Skin of body (tissue), 1 donor: ENCODE measurements at regions not wholly inside any gene's neighbourhood (a gene's known extent, or its start where the extent isn't known, plus 50 kb on each side); places are given as distances from the start of the nearest gene placed in this dataset.
"Not testable (repeated sequence)": the region's sequence is repeated elsewhere in the genome, so short reads cannot be mapped to it uniquely, and the experiment has no call there.

ENCODE experiments used
- DNase-seq: peaks from one replicate; lab custom pipeline; 2025; lab: John Stamatoyannopoulos, UW

DNA sequence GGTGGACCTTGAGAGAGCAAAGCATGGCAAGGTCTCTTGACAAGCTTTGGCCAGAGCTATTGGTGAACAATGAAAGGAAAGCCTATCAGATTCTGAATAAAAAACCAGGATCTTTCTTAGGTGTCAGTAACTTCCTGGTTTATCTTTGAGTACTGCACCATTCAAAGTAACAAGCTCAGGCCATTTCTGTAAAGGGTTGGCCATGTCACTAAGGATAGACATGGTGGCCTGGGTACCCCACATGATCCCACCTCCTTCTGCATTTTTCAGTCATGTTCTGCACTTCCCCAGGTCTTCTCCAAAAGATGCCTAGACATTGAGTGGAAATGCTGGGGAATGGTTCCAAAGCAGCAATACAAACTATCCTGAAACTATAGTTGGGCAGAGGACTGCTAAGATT lies 242.0 kb downstream of the ARHGAP12 start:
- no peak for DNase-seq

DNA sequence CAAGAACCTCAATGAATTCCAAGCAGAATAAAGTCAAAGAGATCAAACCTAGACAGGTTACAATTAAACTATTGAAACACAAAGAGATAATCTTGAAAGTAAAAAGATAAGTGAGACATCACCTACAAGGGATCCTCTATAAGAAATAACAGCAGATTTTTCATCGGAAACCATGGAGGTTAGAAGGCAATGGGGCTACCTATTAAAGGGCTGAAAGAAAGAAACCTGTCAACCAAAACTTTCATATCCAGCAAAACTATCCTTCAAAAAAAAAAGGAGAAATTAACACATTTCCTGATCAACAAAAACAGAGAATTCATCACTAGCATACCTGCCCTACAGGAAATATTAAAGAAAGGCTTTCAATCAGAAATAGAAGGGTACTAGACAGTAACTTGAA lies 244.9 kb downstream of the ARHGAP12 start:
- DNase-seq = no peak

DNA sequence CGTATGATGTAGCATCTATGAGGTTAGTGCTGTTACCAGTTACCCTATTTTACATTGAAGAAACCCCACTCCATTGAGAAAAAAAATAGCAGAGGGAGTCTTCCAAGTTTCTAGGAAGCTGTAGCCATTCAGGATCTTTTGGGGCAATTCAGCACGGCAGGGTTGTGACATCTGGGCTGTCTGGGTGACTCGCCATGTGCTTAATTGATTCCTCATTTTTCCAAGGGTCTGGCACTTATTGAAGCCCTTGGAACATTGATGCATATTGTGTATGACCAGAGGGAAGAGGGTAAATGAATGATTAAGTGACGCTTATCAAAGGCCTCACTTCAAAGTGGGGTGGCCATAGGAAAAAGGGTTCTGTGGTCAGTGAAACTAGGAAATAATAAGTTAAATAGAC lies 248.7 kb downstream of the ARHGAP12 start:
- no peak for DNase-seq

DNA sequence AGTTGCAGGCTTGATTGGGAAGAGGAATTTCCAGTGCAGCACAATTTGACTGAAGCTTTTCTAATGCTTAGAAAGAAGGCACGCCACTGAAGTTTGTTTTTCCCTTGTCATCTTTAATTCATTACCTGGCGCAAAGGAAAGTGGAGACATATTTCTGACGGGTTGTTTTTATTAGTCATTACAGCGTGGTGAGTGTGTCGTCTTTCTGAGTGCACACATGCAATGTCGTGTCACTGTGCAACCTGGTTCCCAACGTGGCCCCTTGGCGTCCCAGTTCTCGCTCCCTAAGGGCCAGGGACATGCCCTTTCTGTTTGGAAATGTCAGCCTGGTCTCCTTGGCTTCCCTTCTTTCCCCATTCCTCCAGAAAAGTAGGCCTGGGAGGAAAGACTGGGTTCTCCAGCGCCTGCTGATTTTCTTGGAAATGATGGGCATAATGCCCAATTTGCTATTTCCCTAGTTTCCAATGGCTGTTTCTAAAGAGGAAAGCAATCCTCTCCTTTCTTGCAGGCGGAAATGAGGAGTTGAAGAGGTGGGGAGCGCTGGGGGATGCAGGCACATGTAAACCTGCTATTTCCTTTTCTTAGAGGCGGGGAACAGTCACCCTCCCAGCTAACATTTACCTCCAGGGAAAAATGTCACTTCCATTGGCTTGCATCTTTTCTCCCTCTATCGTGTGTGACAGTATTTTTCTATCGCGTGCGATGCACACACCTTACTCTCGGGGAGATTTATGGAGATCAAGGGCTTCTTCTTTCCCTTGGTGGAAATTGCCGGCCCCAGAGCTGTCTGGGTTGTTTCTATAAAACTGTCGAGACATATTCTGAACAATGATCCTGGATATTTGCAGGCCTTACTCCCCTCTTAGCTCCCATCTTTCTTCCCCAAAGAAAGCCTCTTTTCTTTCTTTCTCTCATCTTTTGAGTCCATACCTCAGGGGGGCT lies 249.8 kb downstream of the ARHGAP12 start:
- no peak for DNase-seq

DNA sequence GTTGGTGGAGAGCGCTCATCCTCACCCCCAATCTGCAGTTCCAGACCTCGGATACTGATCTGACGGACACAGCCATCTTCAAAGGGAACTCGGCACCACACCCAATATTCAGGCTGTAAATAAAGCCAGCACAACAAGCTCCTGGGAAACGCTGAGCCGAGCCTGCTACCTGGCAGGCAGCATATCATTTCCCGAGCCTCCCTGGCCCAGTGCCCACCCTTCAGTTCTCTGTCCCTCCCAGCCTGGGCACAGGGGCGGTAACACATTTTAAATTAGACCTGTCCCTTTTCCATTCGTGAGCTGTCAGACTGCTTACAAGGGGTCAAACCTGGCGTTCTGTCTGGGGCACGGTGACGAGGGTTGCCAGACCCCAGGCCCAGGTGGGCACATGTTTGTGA lies 250.5 kb downstream of the ARHGAP12 start:
- DNase-seq = no peak

DNA sequence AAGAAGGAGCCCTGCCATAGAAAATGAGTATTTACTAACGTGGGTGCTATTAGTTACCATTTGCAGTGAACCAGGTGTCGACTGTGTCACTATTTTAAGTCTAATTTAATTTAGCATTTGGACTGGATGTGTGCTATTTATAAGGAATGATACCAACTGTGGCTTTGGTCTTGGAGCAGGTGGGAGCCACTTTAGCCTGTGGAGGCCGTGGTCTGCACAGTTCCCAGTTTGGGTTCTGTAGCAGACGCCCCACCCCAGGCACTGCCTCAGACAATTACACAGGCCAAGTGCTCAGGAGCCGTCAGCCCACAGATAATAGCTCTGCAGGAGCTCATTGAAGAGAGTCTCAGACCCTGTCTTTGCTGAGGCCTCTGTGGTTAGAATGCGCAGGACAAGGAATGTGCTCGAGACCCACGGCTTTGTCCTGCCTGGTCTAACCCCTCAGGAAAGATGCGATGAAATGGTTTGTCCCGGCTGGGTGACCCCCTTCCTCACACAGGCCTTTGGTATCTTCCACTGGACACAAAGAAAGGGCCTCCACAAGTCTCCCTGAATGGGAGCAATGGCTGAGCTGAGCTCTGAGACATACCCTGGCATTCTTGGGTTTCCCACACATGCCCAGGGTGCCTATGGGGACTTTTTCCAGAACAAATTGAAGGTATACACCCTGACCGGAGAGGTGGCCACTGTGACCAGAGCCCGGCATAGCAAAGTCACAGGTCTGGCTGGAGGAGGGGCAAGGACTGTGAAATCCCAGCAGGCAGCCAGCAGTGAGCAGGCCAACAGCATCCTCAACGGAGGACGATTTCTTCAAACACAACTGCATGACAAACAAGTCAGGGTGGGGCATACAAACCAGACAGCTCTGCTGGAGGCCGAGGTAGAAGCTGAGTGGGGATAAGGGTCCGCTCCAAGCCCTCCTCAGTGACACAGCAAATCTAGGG lies 251.2 kb downstream of the ARHGAP12 start:
- DNase-seq = no peak

DNA sequence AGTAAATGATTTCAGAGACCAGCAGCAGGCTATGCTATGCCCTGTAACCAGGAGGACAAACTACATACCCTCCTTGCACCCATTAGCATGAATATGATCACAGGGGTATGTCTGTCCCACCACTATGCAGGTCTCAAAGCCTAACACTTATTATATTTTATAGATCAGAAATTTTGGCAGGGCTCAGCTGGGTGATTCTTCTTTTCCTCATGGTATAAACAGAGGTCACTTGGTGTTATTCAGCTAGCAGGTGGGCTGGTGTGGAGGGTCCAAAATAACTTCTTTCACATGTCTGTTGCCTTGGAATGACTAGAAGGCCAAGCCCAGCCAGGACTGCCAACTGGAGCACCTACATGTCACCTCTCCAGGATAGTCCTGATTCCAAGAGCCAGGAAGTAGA lies 252.9 kb downstream of the ARHGAP12 start:
- no peak for DNase-seq

DNA sequence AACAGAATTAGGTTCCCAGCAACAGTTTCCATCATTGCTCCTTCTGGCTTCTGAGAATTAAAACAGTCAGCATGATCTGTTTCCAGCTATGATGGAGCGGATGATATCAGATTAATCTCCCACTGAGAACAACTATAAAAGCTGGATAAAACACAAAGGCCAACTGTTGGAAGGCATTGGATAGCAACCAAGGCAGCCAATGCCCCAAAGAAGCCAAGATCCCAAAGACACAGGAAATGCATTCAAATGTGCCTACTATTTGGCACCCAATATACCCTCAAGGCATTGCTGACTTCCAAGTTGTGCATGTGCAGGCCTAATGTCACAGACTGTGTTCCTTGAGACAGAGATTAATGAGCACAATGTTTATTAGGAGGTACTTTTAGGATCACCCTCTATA lies 259.3 kb downstream of the ARHGAP12 start:
- DNase-seq = peak; percentile 86

DNA sequence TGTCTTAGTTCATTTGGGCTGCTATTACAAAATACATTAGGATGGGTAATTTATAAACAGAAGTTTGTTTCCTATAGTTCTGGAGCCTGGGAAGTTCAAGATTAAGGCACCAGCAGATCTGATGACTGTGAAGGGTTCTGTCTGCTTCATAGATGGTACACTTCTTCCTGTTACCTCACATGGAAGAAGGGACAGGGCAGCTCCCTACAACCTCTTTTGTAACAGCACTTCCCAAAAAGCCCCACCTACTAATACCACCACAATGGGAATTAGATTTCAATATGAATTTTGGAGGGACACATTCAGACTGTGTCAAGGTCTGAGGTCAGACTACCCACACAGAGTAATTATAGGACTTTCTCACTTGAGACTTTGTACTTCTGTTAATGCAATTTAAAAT lies 260.3 kb downstream of the ARHGAP12 start:
- DNase-seq = no peak

DNA sequence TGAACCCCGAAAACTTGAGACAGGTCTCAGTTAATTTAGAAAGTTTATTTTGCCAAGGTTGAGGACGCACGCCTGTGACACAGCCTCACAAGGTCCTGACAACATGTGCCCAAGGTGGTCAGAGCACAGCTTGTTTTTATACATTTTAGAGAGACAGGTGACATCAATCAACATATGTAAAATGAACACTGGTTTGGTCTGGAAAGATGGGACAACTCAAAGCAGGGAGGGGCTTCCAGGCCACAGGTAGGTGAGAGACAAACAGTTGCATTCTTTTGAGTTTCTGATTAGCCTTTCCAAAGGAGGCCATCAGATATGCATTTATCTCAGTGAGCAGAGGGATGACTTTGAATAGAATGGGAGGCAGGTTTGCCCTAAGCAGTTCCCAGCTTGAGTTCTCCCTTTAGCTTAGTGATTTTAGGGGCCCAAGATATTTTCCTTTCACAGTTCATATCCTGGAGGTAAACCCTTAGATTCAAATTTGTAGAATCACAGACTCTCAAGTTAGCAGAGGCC lies 262.8 kb downstream of the ARHGAP12 start:
- DNase-seq = not testable (repeated sequence)

DNA sequence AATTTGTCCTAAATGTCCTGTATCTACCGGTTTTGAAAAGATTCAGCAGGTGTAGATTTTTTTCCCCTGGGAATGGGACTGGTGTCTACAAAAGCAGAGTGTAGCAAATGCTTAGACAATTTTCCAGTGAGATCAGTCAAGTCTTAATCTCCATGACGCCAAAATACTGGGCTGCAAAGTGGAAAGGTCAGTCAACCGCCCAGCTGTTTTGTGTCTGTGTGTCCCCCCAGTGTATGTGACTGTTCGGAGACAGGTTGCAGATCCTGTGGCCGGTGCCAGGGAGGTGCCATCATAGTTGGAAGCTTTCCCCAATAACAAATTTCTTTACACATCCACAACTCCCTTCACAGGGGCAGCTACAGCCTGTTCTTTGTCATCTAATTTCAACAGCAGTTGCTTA lies 263.8 kb downstream of the ARHGAP12 start:
- peak; percentile 14 for DNase-seq

DNA sequence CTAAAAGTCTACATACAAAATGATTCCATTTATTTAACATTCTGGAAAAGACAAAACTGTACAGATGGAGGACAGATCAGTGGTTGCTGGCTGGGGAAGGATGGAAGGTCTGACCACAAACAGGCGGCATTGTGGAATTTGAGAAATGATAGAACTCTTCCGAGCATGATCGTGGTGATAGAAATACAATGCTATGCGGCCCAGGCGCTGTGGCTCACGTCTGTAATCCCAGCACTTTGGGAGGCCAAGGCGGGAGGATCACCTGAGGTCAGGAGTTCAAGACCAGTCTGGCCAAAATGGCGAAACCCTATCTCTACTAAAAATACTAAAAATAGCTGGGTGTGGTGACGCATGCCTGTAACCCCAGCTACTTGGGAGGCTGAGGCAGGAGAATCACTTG lies 264.6 kb downstream of the ARHGAP12 start:
- DNase-seq = not testable (repeated sequence)

DNA sequence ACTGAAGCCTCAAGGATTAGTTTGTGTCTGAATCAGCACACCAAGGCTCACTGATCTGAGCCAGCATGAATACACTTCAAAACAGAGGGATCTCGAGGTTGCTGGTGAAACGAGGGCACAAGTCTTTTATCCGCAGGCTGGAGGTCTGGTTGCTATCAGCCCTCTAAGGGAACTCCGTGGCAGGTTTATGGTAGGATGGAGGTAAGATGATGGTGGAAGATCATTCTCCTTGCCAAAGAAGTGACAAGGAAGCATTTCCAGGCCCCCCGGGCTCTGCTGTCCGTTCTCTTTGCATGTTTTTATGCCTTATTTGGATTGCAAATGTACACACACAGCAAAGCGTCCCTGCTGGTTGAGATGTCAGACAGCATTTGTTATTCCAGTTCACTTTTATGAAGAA lies 268.3 kb downstream of the ARHGAP12 start:
- DNase-seq = no peak

DNA sequence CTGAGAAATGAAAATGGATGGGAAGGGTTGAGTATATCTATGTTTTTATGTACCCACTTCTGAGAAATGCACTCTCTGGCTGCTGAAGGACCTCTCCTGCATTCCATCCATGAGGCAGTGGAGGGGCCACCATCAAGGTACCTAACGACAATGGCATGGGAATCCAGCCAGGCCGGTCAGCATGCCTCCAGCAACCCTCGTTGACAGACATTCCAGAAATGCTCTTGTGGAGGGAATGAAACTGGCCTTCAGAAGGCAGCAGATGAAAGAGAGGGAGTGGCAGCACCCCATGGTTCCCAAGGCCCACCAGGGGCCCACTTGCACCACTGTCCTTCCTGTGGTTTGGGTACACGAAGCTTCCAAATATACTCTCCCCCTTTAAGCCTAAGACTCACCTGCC lies 269.0 kb downstream of the ARHGAP12 start:
- no peak for DNase-seq

DNA sequence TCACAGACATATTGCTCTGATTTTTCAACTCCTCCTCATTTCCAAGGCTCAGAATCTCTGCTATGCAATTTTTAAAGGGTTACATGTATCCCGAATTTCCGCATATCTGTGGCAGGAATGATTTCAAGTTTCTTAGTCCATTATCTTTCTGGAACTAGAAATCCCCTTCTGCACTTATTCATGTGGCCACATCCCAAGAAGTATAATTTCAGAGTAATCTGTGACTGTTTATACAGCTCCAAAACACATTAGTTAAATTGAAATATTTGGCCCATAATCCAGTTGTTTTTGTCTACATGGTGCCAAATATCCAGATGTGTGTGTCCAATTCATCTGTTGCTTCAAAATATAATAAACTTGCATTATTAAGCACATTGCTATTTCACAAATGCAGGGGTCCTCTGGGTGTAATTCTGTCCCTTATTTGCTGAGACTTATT lies 271.2 kb downstream of the ARHGAP12 start:
- DNase-seq = peak; percentile 98

DNA sequence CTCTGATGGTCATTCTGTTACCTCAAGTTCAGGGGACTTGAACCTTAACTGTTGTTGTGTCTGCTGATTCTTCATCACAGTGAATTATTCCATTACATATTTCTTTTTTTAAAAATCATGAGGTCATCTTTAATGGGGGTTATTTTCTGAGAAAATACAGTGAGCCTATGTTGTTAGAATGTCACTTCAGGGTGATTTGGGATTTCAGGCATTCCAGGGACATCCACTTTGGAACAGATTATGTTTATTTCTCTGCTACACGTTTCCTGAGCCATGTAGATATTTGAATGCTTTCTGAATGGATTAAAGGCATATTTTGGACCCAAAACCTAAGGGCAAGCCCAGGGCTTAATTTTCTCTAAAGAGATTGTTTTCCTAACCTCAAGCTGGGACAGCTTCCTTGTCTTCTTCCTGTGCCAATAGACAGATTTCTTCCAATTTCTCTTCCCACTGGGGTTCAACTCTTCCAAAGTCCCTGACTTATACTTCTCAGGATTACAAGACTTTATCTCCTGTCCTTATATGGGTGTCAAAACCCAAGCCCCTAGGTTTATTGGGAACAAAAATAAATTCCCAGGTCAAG lies 271.7 kb downstream of the ARHGAP12 start:
- DNase-seq = peak; percentile 84

DNA sequence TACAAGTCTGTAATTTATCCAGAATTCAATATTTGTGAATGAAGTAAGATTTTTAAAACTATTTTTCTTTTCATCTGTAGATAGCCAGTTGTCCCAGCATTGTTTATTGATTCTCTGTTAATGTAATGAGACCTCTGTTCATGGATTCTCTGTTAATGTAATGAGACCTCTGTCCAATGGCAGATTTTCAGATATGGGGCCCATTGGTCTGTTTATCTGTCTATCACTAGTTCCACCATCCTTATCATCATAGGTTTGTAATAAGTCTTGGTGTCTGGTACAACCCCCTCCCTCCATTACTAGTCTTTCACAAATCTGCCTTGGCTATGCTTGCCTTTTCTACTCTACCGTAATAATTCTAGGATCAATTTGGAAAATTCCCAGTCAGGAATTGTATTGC lies 276.6 kb downstream of the ARHGAP12 start:
- DNase-seq = no peak

DNA sequence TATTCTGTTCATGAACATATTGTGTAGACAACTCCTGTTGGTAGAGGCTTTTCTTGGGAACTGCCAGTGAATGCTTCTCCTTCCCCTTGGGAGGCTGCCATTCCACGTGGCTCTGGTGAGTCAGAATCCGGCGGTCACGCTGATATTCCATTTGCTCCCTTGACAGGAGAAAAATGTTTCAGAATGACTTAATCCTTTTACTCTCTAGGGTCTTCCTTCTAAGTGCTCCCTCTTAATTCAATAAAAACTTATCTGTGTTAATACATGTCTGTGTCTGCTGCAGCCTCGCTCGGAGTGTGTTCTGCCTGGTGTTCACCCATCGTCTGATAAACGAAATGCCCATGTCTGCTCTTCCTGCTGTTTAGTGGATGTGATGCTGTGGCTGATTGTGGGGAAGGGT lies 278.6 kb downstream of the ARHGAP12 start:
- peak; percentile 67 for DNase-seq

DNA sequence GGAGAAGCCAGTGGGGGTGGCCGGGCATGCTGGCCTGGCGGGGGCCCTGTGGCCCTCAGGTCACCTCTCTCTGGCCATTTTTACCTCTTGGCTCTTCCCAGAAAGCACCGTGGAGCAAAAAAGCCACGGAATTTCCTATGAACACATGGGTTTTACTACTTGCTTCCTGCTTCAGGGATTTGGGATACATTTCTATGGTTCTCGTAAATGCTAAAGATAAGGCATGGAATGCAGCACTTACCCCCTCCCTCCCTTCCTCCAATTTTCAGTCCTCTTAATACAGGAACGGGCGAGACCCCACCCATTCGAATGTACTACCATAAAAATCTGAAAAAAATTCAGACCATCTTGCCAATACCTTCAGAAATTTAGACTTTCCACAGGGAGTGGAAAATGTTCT lies 279.7 kb downstream of the ARHGAP12 start:
- DNase-seq = no peak

DNA sequence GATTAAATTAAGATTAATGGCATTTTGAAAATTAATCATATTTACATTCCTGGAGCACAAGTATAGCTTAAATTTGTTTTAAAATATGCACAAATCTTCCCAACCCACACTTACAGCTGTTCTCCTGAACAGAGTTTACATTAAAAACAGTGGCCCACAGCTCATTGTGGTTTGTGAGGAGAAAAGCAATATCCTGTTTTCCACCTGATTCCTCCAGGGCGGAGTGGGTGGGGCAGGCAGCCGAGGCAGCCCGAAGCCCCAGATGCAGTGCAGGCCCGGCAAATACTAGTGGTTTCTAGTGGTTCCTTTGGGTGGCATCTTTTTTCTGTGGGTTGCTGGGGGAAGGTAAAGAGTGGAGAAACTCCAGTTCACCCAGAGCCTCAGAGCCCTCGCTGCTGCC lies 280.8 kb downstream of the ARHGAP12 start:
- DNase-seq = no peak

DNA sequence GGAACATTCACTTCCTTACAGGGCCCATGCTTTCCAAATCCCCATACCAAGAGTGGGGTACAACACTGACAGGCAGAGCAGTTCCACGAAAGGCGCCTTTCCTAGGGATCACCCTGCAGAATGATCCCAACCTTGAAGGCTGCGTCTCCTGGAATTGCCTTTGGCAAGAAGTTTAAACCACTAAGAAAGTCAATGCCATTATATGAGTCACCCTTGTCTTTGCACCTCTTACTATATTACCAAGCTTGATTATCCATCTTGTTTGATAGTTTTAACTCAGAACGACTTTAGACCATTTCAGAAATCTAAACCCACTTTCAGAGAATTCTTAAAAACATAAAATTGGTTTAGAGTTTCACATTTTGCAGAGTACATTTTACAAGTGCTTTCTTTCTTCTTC lies 282.1 kb downstream of the ARHGAP12 start:
- no peak for DNase-seq

DNA sequence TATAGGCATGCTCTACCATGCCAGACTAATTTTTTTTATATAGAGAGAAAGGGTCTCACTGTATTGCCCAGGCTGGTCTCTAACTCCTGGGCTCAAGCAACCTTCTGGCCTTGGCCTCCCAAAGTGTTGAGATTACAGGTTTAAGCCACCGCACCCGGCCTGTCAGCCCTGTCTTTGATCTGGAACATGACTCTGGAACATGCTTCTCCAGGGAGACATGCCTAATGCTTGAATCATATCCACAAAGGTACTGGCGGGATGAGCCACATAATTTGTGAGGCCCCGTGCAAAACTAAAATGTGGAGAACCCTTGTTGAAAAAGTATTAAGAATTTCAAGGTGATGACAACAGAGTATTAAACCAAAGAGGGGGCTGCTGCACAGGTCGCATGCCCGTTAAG lies 282.8 kb downstream of the ARHGAP12 start:
- no peak for DNase-seq
